NCI-H1417 (cell line): ENCODE measurements at regions not wholly inside any gene's neighbourhood (a gene's known extent, or its start where the extent isn't known, plus 50 kb on each side); places are given as distances from the start of the nearest gene placed in this dataset.
A peak's percentile ranks its signal among the peaks of the same experiment; 100 is the strongest.

Source experiments
- DNase-seq, 3 experiments: peaks; one replicate each; lab custom pipeline; 2025; lab: John Stamatoyannopoulos, UW

DNA sequence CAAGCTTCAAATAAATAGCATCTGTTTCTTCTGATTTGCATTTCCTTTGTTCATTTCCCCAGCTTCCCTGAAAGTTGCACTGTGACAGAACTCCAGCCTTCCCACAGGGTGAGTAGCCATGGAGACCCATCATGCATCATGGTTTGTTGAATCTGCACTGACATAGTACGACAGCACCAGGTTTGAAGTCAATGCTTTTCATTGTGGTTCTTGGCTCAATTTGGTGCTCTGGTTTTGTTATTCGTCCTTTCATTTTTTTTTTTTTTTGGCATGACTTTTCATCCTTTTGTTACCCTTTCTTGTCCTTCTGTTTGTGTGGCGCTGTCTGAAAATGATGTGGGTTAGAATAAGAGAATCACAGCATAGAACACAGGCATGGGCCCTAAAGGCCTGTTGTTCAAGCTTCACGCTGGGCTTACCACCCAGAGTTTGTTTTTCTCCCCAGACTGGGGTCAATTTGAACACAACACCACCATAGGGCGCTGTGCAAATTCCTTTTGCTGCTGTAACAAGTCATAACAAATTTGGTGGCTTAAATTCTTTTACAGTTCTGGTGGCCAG is 206.2 kb upstream of the CDH10 start:
- no peak for DNase-seq

DNA sequence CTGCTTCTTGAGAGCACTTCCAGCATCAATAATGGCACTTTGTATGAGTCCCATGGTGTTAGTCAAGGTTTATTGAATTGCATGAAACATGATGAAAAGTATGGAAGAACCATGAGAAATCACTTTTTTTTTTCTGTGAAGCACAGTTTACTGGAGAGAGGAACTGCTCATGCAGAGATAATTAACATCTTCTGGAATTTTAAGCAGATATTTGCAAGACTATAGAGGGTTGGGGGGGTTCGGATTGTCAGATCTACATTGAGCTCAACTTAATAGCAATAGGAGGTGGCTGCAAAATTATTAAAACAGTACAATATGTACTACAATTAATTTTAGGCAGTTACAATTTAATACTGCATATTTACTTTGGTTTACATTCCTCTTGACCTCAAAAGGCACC is 204.4 kb upstream of the CDH10 start:
- no peak for DNase-seq

DNA sequence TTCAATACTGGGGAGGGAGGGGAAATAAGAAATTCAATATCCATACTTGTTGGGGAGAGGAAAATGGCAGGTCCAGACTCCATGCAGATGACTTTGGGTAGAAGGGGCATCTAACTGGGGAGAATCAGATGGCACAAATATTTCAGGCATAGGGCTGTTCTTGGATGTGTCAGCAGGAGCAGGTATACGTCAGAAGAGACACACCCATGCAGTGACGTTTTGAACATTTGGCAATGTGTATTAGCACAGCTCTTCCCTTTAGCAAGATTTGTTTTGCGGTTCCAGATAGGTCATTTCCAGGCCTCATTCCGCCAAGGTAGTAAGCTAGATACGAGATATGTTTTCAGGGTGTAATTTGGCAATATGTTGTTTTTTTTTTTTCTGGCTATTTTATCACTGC is 187.2 kb upstream of the CDH10 start:
- no peak for DNase-seq

DNA sequence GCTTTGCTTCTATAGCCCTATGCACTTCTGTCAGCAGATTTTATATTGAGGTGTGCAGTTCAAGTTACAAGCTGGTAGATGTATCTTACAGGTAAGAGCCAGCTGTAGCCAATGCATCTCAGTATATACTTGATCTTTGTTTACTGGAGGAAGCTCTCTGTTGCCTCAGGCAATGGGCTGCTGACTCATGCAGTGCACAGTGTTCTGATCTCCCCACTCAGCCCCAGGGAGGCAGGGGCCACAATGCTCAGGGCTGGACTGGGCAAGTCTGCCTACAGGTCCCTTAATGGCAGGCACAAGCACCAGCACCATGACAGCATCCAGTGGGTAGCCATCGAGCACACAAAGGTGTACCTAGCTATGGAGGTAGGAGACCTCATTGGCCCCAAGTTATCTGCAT is 178.8 kb upstream of the CDH10 start:
- peak in 1 of 3 experiments; percentile 62 for DNase-seq

DNA sequence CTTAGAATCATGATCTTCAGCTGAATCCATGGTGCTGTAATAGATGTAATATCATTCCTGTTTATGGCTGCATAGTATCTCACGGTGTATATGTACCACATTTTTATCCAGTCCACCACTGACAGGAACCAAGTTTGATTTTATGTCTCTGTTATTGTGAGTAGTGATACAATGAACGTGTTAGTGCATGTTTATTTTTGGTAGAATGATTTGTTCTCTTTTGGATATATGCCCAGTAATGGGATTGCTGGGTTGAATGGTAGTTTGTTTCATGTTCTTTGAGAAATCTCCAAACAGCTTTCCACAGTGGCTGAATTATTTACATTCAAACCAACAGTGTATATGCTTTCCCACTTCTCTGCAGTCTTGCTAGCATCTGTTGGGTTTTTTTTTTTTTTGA is 175.1 kb upstream of the CDH10 start:
- peak in 1 of 3 experiments; percentile 38 for DNase-seq

DNA sequence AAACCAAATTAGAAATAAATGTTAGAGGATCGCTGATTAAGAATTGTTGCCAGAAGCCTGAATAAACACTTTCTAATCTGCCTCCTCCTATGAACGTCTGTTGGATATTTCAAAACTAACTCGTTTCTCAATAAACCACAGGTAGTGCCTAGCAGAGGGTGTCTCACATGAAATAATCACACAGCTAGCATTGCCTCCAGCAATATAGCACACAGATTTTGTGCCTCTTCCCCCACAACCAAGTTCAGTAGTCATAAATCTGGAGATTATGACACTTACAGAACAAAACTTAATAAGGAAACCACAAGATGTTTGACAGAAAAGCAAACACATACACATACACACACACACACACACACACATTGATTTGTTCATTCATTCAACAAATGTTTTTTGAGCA is 173.2 kb upstream of the CDH10 start:
- no peak for DNase-seq

DNA sequence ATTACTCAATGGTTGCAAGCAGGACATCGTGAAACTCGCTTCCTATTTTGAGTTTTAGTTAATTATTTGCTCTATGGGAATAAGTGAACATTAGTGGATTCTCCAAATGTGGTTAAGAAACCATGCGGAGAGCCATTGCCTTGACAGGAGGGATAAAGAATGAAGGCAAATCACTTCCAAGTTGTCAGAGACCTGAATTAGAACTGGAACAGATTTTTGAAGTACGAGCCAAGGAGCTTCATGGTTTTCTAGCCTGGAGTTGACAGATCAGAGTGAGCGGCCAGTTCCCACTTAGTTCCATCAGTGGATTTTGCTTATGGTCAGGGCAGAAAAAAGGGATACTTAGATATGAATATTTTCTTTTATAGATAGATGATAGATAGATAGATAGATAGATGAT is 171.4 kb upstream of the CDH10 start:
- DNase-seq, result no peak

DNA sequence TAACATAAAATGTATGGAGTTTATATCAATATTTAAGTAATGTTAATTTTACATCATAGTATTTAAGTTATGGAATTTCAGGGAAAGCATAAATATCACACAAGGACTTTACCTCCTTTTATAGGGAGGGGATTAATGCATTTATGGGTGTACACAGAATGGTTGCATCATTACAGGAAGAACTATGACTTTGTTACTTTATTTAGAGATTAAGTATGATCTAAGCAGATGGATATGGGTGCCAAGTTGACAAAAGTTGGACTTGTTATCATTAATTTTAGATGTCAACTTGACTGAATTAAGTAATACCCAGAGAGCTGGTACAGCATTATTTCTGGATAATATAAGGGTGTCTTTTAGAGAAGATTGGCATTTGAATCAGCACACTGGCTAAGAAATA is 160.5 kb upstream of the CDH10 start:
- DNase-seq, result no peak

DNA sequence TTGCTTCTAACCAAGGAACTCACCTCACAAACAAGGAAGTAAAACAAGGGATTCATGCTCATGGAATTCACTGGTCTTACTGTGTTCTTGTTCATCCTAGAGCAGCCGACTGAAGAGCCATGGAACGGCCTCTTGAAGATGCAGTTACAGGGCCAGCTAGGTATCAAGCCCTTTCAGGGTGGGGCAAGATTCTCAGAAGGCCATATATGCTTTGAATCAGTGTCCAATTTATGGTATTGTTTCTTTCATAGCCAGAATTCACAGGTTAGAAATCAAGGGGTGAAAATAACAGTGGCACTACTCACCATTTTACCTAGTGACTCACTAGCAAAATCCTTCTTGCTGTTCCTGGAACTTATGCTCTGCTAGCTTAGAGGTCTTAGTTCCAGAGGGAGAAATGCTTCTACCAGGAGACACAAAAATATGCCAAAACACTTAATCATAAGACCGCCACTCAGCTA is 159.5 kb upstream of the CDH10 start:
- DNase-seq, result no peak

DNA sequence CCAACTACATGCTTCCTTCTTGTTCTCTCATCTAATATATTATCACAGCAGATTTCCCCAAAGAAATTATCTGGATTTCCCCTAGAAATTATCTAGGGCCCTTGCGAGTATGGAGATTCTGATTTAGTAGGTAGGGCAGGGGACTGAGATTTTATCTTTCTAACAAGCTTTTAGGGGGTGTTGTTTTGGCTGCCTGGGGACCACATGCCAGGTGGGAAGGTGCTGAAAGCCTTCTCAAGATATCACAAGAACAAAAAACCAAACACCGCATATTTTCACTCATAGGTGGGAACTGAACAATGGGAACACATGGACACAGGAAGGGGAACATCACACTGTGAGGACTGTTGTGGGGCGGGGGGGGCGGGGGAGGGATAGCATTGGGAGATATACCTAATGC is 146.5 kb upstream of the CDH10 start:
- DNase-seq, result no peak

DNA sequence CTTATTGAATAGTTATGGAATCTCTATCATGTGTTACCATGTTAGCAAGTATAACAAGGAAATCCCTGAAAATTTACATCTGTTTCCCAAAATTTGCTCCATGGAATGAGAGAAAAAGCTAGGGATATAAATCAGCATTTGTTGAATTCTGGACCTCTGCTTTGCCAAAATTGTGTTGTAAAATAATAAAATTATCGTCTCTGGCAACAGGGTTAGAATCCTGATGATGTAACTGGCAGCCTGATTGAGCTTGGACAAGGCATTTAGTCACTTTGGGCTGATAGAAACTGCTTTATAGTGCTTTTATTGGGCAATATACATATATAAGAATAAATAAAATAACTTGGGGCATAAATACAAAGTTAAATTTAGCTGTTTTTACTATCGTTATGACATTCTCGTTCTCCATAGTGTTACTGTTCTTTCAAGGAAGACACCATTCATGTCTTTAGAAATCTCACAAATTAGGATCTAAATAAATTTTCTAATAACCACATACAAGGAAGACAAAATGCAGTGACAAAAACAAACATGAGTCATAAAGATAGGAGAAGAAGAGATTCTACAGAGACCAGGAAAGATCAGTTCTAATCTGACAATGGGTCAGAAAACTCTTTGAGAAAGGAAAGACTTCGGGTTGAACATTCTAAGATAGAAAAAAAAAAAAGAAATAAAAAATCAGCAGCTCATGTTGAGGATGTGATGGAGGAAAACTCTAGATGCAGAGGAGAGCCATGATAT is 145.0 kb upstream of the CDH10 start:
- DNase-seq, result no peak

DNA sequence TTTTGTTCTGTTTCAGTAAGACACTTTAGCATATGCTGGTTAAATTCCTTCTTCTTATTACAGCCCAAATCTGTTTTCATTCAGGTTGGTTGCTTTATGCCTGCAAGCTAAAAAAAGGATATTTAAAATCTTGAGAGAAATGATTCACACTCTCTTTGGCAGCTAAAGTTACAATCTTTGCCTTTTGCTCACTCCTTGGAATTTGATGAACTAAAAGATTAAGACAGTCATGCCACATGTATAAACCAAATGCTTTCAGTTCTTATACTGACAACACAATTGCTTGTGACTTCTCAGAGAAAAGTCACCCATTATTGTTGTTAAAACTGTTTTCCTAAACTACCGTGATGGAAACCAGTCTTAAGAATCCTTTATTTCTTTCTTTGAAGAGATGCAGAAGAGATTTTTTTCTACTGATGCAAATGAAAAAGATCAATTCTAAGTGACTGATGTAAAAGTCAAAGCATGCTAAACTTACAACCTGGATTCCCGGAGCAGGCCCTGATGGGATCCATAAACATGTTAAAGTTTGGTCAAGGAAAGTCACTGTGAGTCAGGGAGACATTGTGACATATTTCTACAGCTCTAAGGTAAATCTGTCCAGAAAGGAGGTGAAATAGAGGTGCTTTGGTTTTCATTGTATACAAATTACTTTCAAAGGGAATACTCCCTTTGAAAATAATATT is 144.2 kb upstream of the CDH10 start:
- no peak for DNase-seq

DNA sequence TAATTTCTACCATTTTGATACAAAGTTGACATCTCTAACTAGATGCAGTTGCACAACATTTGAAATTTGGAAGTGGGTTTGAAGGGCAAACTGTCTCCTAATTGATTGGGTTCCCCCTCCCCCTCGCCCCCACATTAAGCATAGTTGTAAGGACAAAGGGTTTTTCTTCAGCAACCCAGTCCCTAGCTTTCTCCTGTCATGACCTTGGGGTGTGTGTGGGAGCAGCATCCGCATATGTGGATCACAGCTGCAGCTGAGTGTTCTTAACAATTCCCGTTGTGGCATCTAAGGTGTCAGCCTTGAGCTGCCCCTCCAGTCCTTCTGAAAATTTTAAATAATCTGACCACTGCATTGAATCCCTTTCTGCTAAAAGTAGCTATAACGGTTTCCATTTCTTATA is 141.3 kb upstream of the CDH10 start:
- no peak for DNase-seq

DNA sequence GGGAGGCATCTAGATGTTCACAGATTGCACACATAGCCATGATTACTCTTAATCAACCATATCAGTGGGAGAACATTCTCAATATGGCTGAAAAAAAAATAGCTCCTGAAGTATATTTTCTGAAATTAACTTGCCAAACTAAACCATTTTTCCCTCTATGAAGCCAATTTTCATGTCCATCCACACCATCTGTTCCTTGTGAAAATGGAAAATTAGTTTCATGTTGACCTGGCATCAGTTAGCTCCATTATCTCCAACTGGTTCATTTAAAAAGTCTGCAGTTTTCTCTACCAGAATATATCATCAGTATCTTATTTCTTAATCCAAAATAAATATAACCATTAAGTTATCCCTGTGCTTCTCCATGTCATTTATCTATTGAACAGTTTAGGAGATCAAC is 138.8 kb upstream of the CDH10 start:
- no peak for DNase-seq

DNA sequence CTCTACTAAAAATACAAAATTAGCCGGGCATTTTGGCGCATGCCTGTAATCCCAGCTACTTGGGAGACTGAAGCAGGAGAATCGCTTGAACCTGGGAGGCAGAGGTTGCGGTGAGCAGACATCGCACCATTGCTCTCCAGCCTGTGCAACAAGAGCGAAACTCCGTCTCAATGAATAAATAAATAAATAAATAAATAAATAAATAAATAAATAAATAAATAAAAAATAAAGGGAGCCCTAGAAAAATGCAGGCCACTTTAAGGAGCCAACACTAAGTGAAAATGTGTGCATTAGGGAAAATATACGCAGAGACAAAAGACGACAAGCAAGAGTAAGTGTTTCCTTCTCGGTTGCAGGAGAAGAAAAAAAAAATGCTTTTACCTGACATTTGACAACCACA is 132.6 kb upstream of the CDH10 start:
- DNase-seq, result no peak

DNA sequence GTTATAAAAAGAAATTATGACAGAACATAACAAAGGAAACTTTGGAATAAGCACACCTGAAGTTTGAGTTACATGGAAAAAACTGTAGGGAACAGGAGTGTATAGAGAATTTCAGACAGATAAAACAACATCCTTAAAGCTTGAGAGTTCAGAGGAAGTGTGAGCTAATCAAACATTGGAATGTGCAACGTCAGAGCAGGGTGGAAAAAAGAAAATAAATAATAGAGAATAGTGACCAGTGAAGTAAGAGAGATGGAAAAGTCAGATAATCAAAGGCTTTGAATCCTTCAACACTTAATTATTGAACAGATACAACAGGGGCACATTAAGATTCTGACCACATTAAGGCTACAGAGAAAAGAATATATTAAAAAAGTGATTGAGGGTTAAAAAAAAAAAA is 128.5 kb upstream of the CDH10 start:
- DNase-seq, result no peak

DNA sequence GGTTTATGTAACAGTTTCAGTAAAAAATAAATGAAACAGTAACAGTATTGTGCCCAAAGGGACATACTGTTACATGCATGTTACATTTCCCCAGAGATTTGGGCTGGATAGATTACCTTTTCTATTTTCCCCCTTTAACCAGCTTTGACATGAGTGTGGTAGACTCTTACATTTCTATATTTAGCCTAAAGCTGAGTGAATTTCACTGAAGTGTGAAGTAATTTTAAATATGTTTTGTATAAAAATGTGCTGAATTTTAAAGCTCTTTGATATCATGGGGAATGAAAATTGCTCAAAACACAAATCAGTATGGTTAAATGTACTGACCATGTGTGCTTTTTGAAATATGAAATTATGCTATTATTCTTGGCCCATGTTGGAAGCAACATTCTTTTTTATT is 122.3 kb upstream of the CDH10 start:
- DNase-seq, result no peak

DNA sequence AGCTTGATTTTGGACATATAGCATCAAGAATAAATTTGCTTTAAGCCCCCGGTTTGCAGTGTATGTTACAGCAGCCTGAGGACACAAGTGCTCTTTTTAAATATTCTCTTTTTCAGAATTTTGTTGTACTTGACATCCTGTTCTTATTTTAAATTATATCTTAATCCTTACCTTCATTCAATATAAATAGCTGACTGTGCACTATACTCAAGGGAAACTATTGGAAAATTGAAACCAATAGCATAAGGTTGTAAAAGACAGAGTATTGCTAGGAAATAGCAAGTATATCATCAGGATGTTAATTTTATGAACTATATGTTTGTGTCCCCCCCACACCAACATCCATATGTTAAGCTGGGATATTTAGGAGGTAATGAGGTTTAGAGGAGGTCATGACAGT is 120.4 kb upstream of the CDH10 start:
- DNase-seq, result no peak

DNA sequence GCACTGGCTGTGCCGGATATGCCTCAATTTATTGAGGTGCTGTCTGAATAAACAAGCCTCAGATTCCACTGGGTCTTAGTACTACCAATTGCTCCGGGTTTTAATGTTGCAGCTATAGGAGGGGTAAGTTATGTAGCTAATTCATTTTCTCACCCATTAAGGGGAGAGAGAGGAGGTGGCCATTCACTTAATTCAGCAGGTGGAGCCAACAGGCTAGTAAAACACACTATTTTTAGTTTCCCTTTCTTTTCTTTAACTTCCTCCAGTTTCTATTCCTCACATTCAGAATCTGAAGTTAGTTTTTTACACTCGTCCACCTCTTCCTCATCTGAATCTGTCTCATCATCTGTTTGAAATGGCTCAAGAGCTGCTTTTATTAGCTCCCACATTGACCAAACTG is 105.6 kb upstream of the CDH10 start:
- DNase-seq, result no peak

DNA sequence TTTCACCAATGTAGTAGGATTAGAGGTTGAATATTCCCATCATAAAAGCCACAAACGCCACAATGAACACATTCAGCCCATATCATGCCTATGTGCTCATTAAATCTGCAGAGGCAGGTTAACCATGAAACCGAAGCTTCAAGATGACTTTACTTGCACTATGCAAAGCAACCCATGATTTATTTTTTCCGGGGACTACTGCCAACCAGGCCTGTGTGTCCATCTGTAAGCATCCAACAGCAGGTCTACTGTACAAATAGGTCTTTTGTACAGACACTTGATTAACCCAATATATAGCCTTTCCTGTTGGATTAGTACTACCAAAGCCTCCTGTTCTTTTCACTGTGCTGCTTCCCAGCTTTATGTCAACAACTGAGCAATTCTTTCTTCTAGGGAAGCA is 104.9 kb upstream of the CDH10 start:
- DNase-seq, result no peak

DNA sequence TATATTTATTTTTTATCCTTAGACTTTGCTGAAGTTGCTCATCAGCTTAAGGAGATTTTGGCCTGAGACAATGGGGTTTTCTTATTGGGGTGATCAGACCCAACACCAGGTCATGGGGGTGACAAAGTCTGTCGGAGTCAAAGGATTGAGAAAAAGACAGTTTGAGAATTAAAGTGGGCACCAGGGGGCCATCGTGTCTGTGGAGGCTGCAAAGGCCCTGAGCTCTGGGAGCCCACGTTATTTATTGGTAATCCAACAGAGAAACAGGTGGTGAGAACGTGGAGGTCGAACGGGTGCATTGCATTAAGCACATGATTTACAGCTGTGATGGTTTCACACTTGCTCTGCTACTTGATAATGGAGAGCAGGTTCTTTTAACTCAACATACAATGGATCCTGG is 102.5 kb upstream of the CDH10 start:
- DNase-seq, result no peak

DNA sequence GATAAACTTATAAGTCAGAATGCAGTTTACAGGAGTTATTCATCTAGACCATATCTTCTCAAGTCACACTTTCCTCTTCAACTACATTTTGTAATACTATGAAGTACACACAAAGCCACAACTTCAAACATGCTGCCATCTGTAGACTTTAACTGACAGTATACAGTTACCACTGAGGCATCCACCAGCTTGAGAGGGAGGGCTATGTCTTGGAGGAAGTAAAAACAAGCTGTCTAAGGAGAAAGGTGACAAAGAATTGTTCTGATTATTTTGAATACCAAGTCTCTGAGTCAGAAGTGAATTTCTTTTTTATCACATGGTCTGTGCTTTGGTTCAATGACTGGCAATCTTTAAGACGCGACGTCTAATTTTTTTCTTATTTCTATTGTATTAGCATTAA is 97.6 kb upstream of the CDH10 start:
- DNase-seq, result no peak

DNA sequence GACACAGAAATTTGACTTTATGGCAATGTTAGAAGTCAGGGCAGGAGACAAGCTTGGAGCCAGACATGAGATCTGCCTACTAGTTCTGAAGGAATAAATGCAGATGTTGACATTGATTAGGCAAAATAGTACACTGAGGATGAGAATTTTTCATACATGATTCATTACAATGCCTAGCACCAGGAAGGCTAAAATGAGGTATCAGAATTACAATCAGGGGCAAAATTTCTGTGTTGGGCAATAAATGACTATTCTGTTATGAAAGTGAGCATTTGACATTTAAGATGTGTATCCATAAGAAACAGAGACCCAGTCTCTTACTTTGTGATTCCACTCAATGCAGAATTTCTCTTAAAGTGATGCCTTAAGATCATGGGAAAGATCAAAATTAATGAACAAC is 92.4 kb upstream of the CDH10 start:
- no peak for DNase-seq

DNA sequence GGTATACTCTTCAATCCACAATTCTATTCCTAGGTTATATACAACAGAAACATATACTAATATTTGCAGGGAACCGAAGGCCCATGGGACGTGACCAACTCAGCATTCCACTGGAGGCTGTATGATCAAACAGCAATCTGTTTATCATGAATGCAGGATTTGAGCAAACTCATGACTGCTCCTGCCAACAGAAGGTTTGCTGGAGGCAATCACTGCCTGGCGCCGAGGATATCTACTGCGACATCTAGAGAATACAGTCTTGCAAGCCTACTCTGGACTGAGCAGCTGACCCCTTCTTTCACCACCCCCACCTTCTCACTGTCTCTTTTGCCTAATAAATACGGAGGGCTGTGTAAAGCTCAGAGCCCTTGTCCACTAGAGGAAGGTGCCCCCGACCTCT is 90.5 kb upstream of the CDH10 start:
- DNase-seq, result no peak
